Activated naive CD4-positive, alpha-beta T cell treated with anti-CD3 and anti-CD28 coated beads, Interleukin-2, amount 50 U/mL, for 24 hours (primary cell): ENCODE measurements at regions not wholly inside any gene's neighbourhood (a gene's known extent, or its start where the extent isn't known, plus 50 kb on each side); places are given as distances from the start of the nearest gene placed in this dataset.
"Not testable (repeated sequence)": the region's sequence is repeated elsewhere in the genome, so short reads cannot be mapped to it uniquely, and the experiment has no call there.

Source experiments
- H3K27ac Mint-ChIP-seq: one replicate; pipeline ENCODE4 v1.8.0; 2021; ENCODE audit warnings: mild to moderate bottlenecking, mixed read lengths
- H3K27me3 Mint-ChIP-seq: one replicate; pipeline ENCODE4 v1.8.0; 2021; ENCODE audit warnings: mixed read lengths
- H3K36me3 Mint-ChIP-seq: one replicate; pipeline ENCODE4 v1.8.0; 2021; ENCODE audit warnings: mixed read lengths
- H3K4me1 Mint-ChIP-seq: one replicate; pipeline ENCODE4 v1.8.0; 2021; ENCODE audit warnings: mixed read lengths
- H3K4me3 Mint-ChIP-seq: one replicate; pipeline ENCODE4 v1.8.0; 2021; ENCODE audit warnings: mild to moderate bottlenecking, mixed read lengths
- H3K9me3 Mint-ChIP-seq: one replicate; pipeline ENCODE4 v1.8.0; 2021; ENCODE audit warnings: mixed read lengths

GRCh38 chr5:158234323-158235158, 375.6 kb upstream of the CLINT1 start:
- Mint-ChIP-seq H3K36me3 (no peaks in the 10 kb centered on the region), H3K9me3 (no peaks in the 10 kb centered on the region), H3K27ac (no peak overlapping the region), H3K4me3 (no peak overlapping the region), H3K27me3 (no peaks in the 10 kb centered on the region), H3K4me1 (peaks cover 7% of the 10 kb centered on the region)

- no peaks in the 10 kb centered on the region for H3K36me3 Mint-ChIP-seq
- H3K27ac Mint-ChIP-seq, result no peak overlapping the region
- H3K27me3 Mint-ChIP-seq, result no peaks in the 10 kb centered on the region
- H3K9me3 Mint-ChIP-seq, result no peaks in the 10 kb centered on the region
- H3K4me1 Mint-ChIP-seq, result peaks cover 7% of the 10 kb centered on the region
- no peak overlapping the region for H3K4me3 Mint-ChIP-seq
Measured at GRCh38 chr5:158233735-158234322, 374.9 kb upstream of the CLINT1 start.

GRCh38 chr5:158227314-158227713, 368.4 kb upstream of the CLINT1 start:
- not testable (repeated sequence) for H3K36me3 Mint-ChIP-seq, H3K27me3 Mint-ChIP-seq, H3K9me3 Mint-ChIP-seq, H3K4me1 Mint-ChIP-seq, H3K4me3 Mint-ChIP-seq, H3K27ac Mint-ChIP-seq

- Mint-ChIP-seq H3K27ac (no peak overlapping the region), H3K9me3 (no peaks in the 10 kb centered on the region), H3K4me3 (no peak overlapping the region), H3K36me3 (no peaks in the 10 kb centered on the region), H3K27me3 (peaks cover 4% of the 10 kb centered on the region), H3K4me1 (no peaks in the 10 kb centered on the region)
Measured at GRCh38 chr5:158226496-158226895, 367.6 kb upstream of the CLINT1 start.

- H3K36me3 Mint-ChIP-seq, result no peaks in the 10 kb centered on the region
- H3K4me1 Mint-ChIP-seq, result no peaks in the 10 kb centered on the region
- no peaks in the 10 kb centered on the region for H3K9me3 Mint-ChIP-seq
- H3K27me3 Mint-ChIP-seq, result peaks cover 4% of the 10 kb centered on the region
- no peak overlapping the region for H3K4me3 Mint-ChIP-seq
- H3K27ac Mint-ChIP-seq, result no peak overlapping the region
Measured at GRCh38 chr5:158224253-158224652, 365.3 kb upstream of the CLINT1 start.

- Mint-ChIP-seq H3K36me3 (no peaks in the 10 kb centered on the region), H3K27ac (no peak overlapping the region)
Measured at GRCh38 chr5:158223054-158223600, 364.2 kb upstream of the CLINT1 start.

GRCh38 chr5:158212917-158213316, 354.0 kb upstream of the CLINT1 start:
- no peaks in the 10 kb centered on the region for H3K36me3 Mint-ChIP-seq

More at GRCh38 chr5:158223054-158223600, 364.2 kb upstream of the CLINT1 start:
- H3K9me3 Mint-ChIP-seq, result no peaks in the 10 kb centered on the region
- H3K4me1 Mint-ChIP-seq, result no peaks in the 10 kb centered on the region
- no peak overlapping the region for H3K4me3 Mint-ChIP-seq
- H3K27me3 Mint-ChIP-seq, result peaks cover 3% of the 10 kb centered on the region

GRCh38 chr5:158212237-158212636, 353.3 kb upstream of the CLINT1 start:
- Mint-ChIP-seq H3K27ac (no peak overlapping the region), H3K4me3 (no peak overlapping the region), H3K9me3 (peaks cover 6% of the 10 kb centered on the region), H3K36me3 (no peaks in the 10 kb centered on the region), H3K27me3 (no peaks in the 10 kb centered on the region), H3K4me1 (no peaks in the 10 kb centered on the region)

More at GRCh38 chr5:158212917-158213316, 354.0 kb upstream of the CLINT1 start:
- Mint-ChIP-seq H3K27ac (no peak overlapping the region), H3K4me3 (no peak overlapping the region), H3K4me1 (no peaks in the 10 kb centered on the region), H3K27me3 (no peaks in the 10 kb centered on the region), H3K9me3 (peaks cover 6% of the 10 kb centered on the region)

GRCh38 chr5:158209219-158209908, 350.4 kb upstream of the CLINT1 start:
- no peak overlapping the region for H3K27ac Mint-ChIP-seq
- no peaks in the 10 kb centered on the region for H3K36me3 Mint-ChIP-seq
- no peak overlapping the region for H3K4me3 Mint-ChIP-seq
- H3K9me3 Mint-ChIP-seq, result no peaks in the 10 kb centered on the region
- H3K27me3 Mint-ChIP-seq, result no peaks in the 10 kb centered on the region
- no peaks in the 10 kb centered on the region for H3K4me1 Mint-ChIP-seq

- Mint-ChIP-seq H3K27ac (no peak overlapping the region), H3K4me3 (no peak overlapping the region), H3K36me3 (no peaks in the 10 kb centered on the region), H3K9me3 (no peaks in the 10 kb centered on the region), H3K27me3 (peaks cover 3% of the 10 kb centered on the region), H3K4me1 (no peaks in the 10 kb centered on the region)
Measured at GRCh38 chr5:158207733-158208132, 348.8 kb upstream of the CLINT1 start.

- Mint-ChIP-seq H3K4me1 (no peaks in the 10 kb centered on the region), H3K9me3 (no peaks in the 10 kb centered on the region), H3K4me3 (no peak overlapping the region), H3K27ac (no peak overlapping the region), H3K27me3 (peaks cover 3% of the 10 kb centered on the region), H3K36me3 (no peaks in the 10 kb centered on the region)
Measured at GRCh38 chr5:158205992-158206391, 347.0 kb upstream of the CLINT1 start.

- Mint-ChIP-seq H3K27ac (no peak overlapping the region), H3K36me3 (no peaks in the 10 kb centered on the region), H3K4me3 (no peak overlapping the region), H3K27me3 (peaks cover 3% of the 10 kb centered on the region), H3K9me3 (no peaks in the 10 kb centered on the region), H3K4me1 (no peaks in the 10 kb centered on the region)
Measured at GRCh38 chr5:158203261-158203660, 344.3 kb upstream of the CLINT1 start.

- Mint-ChIP-seq H3K36me3 (no peaks in the 10 kb centered on the region), H3K4me1 (no peaks in the 10 kb centered on the region), H3K4me3 (no peak overlapping the region), H3K9me3 (no peaks in the 10 kb centered on the region), H3K27ac (no peak overlapping the region), H3K27me3 (peaks cover 3% of the 10 kb centered on the region)
Measured at GRCh38 chr5:158202801-158203200, 343.9 kb upstream of the CLINT1 start.

GRCh38 chr5:158200619-158201018, 341.7 kb upstream of the CLINT1 start:
- Mint-ChIP-seq H3K36me3 (no peaks in the 10 kb centered on the region), H3K4me1 (no peaks in the 10 kb centered on the region), H3K4me3 (no peak overlapping the region), H3K27me3 (peaks cover 3% of the 10 kb centered on the region), H3K9me3 (no peaks in the 10 kb centered on the region), H3K27ac (no peak overlapping the region)

GRCh38 chr5:158198636-158199035, 339.7 kb upstream of the CLINT1 start:
- peaks cover 2% of the 10 kb centered on the region for H3K27me3 Mint-ChIP-seq
- no peaks in the 10 kb centered on the region for H3K9me3 Mint-ChIP-seq
- no peak overlapping the region for H3K4me3 Mint-ChIP-seq
- H3K4me1 Mint-ChIP-seq, result no peaks in the 10 kb centered on the region
- no peak overlapping the region for H3K27ac Mint-ChIP-seq
- no peaks in the 10 kb centered on the region for H3K36me3 Mint-ChIP-seq
